K562 (cell line): ENCODE measurements at regions not wholly inside any gene's neighbourhood (a gene's known extent, or its start where the extent isn't known, plus 50 kb on each side); places are given as distances from the start of the nearest gene placed in this dataset.

Experiments used
- ATAC-seq: fragments of 200-7000 bp; cut with Tn5 transposase; 3 replicates; pipeline ENCODE4 v1.9.1; 2020; ENCODE audit warnings: moderate library complexity
- BruUV-seq: library from RNA; stranded (reverse); fragments of 400-500 nt; replicated peaks from 2 replicates; lab custom pipeline; 2021; lab: Mats Ljungman, UMichigan
- CTCF ChIA-PET: fragments of 300-600 bp; formaldehyde crosslinking; extraction: SDS; loops from one replicate; lab custom pipeline; 2021; ENCODE audit warnings: low intra/inter-chr PET ratio; lab: Yijun Ruan, JAX
- POLR2A ChIA-PET: fragments of 300-600, 350-650 bp; sonication (Branson Sonifier 250); formaldehyde crosslinking; extraction: SDS; loops from one replicate; lab custom pipeline; 2021; ENCODE audit warnings: antibody characterized with exemption, inconsistent platforms; lab: Yijun Ruan, JAX
- DNase-seq, 4 experiments: peaks; one replicate each; pipeline versions ENCODE4 v3.0.0 to v3.0.0-alpha.2; 2011 to 2018; ENCODE audit warnings: low spot score in 3 of 4, mixed read lengths in 3 of 4; ENCODE audit errors: extremely low read depth in 1 of 4
- FAIRE-seq: peaks from 2 replicates; lab custom pipeline; 2011; peaks lifted over from hg19 to GRCh38; lab: Jason Lieb, UNC
- H2AFZ ChIP-seq: 2 replicates; pipeline ENCODE4 v1.6.0; 2011; ENCODE audit warnings: low read depth, low read length, control low read depth, inconsistent platforms
- H3K27ac ChIP-seq: fragments of 200-600 bp; 3 replicates; pipeline ENCODE4 v1.8.0; 2011; ENCODE audit warnings: low read depth, mild to moderate bottlenecking, control low read depth, inconsistent platforms, low read length, moderate library complexity, mixed read lengths; ENCODE audit errors: extremely low read depth
- H3K27me3 ChIP-seq, 2 experiments: fragments of 300-600 bp in 1 of 2; 2 replicates in 1 of 2; 3 replicates in 1 of 2; pipeline versions ENCODE4 v1.6.0 to v1.8.0; 2011; ENCODE audit warnings: inconsistent platforms in 2 of 2, low read length in 2 of 2, mild to moderate bottlenecking in 1 of 2, mixed read lengths in 1 of 2, moderate library complexity in 1 of 2; ENCODE audit not compliant: control insufficient read depth in 2 of 2, insufficient read depth in 2 of 2
- H3K36me3 ChIP-seq: fragments of 300-600 bp; 3 replicates; pipeline ENCODE4 v1.8.0; 2011; ENCODE audit warnings: mild to moderate bottlenecking, low read length, inconsistent platforms; ENCODE audit not compliant: control insufficient read depth, insufficient read depth
- H3K4me1 ChIP-seq, 2 experiments: fragments of 200-600 bp in 1 of 2; replicated peaks in 1 of 2; 2 replicates in 1 of 2; 3 replicates in 1 of 2; pipeline versions ENCODE4 v1.5.1 to v1.8.0; 2011; ENCODE audit warnings: inconsistent platforms in 2 of 2, low read length in 2 of 2, mild to moderate bottlenecking in 1 of 2, mixed read lengths in 1 of 2, moderate library complexity in 1 of 2; ENCODE audit not compliant: control insufficient read depth in 2 of 2, insufficient read depth in 2 of 2
- H3K4me2 ChIP-seq: 2 replicates; pipeline ENCODE4 v1.6.1; 2011; ENCODE audit warnings: low read length, control low read depth, inconsistent platforms, mixed read lengths; ENCODE audit not compliant: insufficient read depth
- H3K4me3 ChIP-seq: fragments of 200-600 bp; sonication (generic), shearing (Covaris generic); 2 replicates; pipeline ENCODE4 v1.5.1; 2016; ENCODE audit warnings: control low read depth, inconsistent platforms
- H3K79me2 ChIP-seq: fragments of 200-600 bp; 3 replicates; pipeline ENCODE4 v1.8.0; 2011; ENCODE audit warnings: low read length, inconsistent platforms; ENCODE audit not compliant: control insufficient read depth, insufficient read depth
- H3K9ac ChIP-seq, 2 experiments: 2 replicates each; pipeline versions ENCODE4 v1.6.0 to v1.6.1; 2011; ENCODE audit warnings: low read depth in 2 of 2, low read length in 2 of 2, control low read depth in 1 of 2, inconsistent platforms in 1 of 2, mild to moderate bottlenecking in 1 of 2, mixed read lengths in 1 of 2; ENCODE audit not compliant: insufficient read depth in 1 of 2
- H3K9me1 ChIP-seq: one replicate; pipeline ENCODE4 v1.6.0; 2011; ENCODE audit warnings: inconsistent platforms, mild to moderate bottlenecking, low read length, moderate library complexity; ENCODE audit not compliant: control insufficient read depth, insufficient read depth
- H3K9me3 ChIP-seq: replicated peaks from 2 replicates; pipeline ENCODE4 v1.5.1; 2011; ENCODE audit warnings: low read depth, low read length, inconsistent platforms; ENCODE audit not compliant: control insufficient read depth, insufficient read depth
- H4K20me1 ChIP-seq: replicated peaks from 2 replicates; pipeline ENCODE4 v1.6.1; 2011; ENCODE audit warnings: low read length, inconsistent platforms, mixed read lengths; ENCODE audit not compliant: control insufficient read depth, insufficient read depth
- DACH1 ChIP-seq: fragments of 450-650 bp; IDR thresholded peaks from 2 replicates; pipeline ENCODE4 v1.6.1; 2018; ENCODE audit not compliant: partially characterized antibody
- DNMT1 ChIP-seq: fragments of 450-650 bp; IDR thresholded peaks from 2 replicates; pipeline ENCODE4 v1.6.1; 2016; ENCODE audit warnings: antibody characterized with exemption, mild to moderate bottlenecking
- MCM7 ChIP-seq, 2 experiments: fragments of 450-650 bp; IDR thresholded peaks; 2 replicates each; pipeline ENCODE4 v1.6.1; 2016 to 2018
- TAF7 ChIP-seq: fragments of 450-650 bp; IDR thresholded peaks from 2 replicates; pipeline ENCODE4 v1.6.1; 2016; ENCODE audit warnings: missing genetic modification characterization, missing compliant biosample characterization
- ZNF436 ChIP-seq: fragments of 250-450, 450-650 bp; sonication (Bioruptor Pico); formaldehyde crosslinking; IDR thresholded peaks from 2 replicates; pipeline ENCODE4 v1.7.0; 2020; ENCODE audit warnings: mild to moderate bottlenecking
- WGBS: fragments of 100-300 bp; shearing (Covaris generic); methylation state at CpG from one replicate; pipeline ENCODE4 v1.1.6; 2016; ENCODE audit warnings: low coverage, mixed read lengths; ENCODE audit not compliant: insufficient coverage; ENCODE audit errors: missing lambda C conversion rate; 5-methylcytosine and 5-hydroxymethylcytosine counted together
- in situ Hi-C: fragments of 300-500 bp; cut with MboI; formaldehyde crosslinking; loops from 4 replicates; pipeline ENCODE4 v1.15.0; 2018; ENCODE audit warnings: inconsistent platforms, mixed read lengths
- intact Hi-C: fragments of 100-400 bp; cut with micrococcal nuclease; formaldehyde crosslinking; loops from 2 replicates; pipeline ENCODE4 v1.14.2; 2022
- TF ChIP-seq, protein P1 (sequence below): fragments of 250-450 bp; sonication (Bioruptor Pico); IDR thresholded peaks from 2 replicates; pipeline ENCODE4 v1.8.0; 2022; ENCODE audit warnings: moderate library complexity, mild to moderate bottlenecking, inconsistent platforms
- TF ChIP-seq, protein P2 (sequence below): fragments of 450-650 bp; IDR thresholded peaks from 2 replicates; pipeline ENCODE4 v1.6.1; 2017; ENCODE audit warnings: antibody characterized with exemption, mild to moderate bottlenecking
- TF ChIP-seq, protein P3 (sequence below): IDR thresholded peaks from 2 replicates; pipeline ENCODE4 v1.6.1; 2012; ENCODE audit warnings: low read depth, low read length, improper control_type of control experiment, borderline replicate concordance
- TF ChIP-seq, protein P4 (sequence below), 2 experiments: fragments of 250-450 bp in 1 of 2; fragments of 450-650 bp in 1 of 2; sonication (Bioruptor Pico) in 1 of 2; IDR thresholded peaks; 2 replicates each; pipeline versions ENCODE4 v1.6.1 to v1.8.0; 2016 to 2021; ENCODE audit warnings: mild to moderate bottlenecking in 2 of 2, moderate library complexity in 2 of 2, missing compliant biosample characterization in 1 of 2, missing genetic modification characterization in 1 of 2

DNA sequence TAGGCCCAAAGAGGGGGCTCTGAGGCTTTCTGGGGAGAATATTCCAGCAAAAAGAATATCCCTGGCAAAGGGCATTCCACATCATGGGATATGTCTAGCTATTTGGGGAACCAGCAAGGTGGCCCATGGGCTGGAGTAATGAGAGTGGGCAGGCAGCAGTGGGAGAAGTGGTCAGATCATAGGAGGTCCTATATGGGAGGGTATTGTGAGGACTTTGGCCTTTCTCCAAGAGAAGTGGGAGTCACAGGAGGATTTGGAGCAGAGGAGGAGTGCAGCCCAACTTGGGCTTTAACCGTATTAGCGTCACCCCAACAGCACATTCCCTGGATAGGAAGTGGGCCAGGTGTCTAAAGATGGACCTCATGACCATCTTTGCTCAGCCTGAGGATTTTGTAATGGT, 151.4 kb downstream of the ENGASE start:
- H4K20me1 ChIP-seq, result 0 out of 2 replicates have a peak, but pooled peaks cover 4% of the 10 kb centered on the region
- FAIRE-seq, result no peak
- intact Hi-C loops, result no loop called here

DNA sequence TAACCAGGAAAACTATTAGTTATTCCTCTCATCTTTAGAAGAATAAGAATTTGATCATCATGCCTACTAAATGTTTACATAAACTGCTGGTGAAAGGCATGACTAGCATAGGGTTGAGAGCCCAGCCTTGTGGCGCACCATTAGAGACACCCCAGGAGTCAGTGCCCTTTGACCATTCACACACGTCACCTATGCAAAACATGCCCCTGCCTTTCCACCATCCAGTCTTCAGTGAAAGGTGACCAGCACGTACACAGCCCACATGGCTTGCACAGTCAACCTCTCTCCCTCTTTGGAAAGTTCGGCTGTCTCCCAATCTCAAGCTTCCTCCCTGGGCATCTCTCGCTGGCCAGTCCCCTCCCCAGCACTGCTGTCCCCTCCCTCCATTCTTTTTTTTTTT, 150.3 kb downstream of the ENGASE start:
- peaks cover 2 to 75% of the 10 kb centered on the region in 2 experiments; a peak in 3 of 5 replicates for H3K27me3 ChIP-seq
- no TSS peak for BruUV-seq
- CTCF ChIA-PET, result no interaction called here
- H2AFZ ChIP-seq, result no peak overlapping the region
- no peaks in the 10 kb centered on the region for H3K9me1 ChIP-seq
- H3K27ac ChIP-seq, result no peak overlapping the region
- no peak overlapping the region for H3K9ac ChIP-seq
- no peaks in the 10 kb centered on the region for H3K36me3 ChIP-seq
- FAIRE-seq, result no peak
- no peak for DNase-seq
- in situ Hi-C loops (no loop called here), intact Hi-C loops (no loop called here)
- 0 out of 2 replicates have a peak, but pooled peaks cover 4% of the 10 kb centered on the region for H4K20me1 ChIP-seq
- no peak overlapping the region for H3K4me3 ChIP-seq
- WGBS, result 3% methylated on average over 5 of the region's 5 CpGs
- no peaks in the 10 kb centered on the region for H3K79me2 ChIP-seq
- POLR2A ChIA-PET, result no interaction called here
- no peaks in the 10 kb centered on the region for H3K9me3 ChIP-seq
- no peak for ATAC-seq
- H3K4me1 ChIP-seq, result peaks cover 0 to 4% of the 10 kb centered on the region in 2 experiments; a peak in 1 of 5 replicates
- H3K4me2 ChIP-seq, result no peak overlapping the region
- TF ChIP-seq, protein P1, sequence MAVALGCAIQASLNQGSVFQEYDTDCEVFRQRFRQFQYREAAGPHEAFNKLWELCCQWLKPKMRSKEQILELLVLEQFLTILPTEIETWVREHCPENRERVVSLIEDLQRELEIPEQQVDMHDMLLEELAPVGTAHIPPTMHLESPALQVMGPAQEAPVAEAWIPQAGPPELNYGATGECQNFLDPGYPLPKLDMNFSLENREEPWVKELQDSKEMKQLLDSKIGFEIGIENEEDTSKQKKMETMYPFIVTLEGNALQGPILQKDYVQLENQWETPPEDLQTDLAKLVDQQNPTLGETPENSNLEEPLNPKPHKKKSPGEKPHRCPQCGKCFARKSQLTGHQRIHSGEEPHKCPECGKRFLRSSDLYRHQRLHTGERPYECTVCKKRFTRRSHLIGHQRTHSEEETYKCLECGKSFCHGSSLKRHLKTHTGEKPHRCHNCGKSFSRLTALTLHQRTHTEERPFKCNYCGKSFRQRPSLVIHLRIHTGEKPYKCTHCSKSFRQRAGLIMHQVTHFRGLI (CRISPR knock-in tag), result no peak
- TF ChIP-seq, protein P2, sequence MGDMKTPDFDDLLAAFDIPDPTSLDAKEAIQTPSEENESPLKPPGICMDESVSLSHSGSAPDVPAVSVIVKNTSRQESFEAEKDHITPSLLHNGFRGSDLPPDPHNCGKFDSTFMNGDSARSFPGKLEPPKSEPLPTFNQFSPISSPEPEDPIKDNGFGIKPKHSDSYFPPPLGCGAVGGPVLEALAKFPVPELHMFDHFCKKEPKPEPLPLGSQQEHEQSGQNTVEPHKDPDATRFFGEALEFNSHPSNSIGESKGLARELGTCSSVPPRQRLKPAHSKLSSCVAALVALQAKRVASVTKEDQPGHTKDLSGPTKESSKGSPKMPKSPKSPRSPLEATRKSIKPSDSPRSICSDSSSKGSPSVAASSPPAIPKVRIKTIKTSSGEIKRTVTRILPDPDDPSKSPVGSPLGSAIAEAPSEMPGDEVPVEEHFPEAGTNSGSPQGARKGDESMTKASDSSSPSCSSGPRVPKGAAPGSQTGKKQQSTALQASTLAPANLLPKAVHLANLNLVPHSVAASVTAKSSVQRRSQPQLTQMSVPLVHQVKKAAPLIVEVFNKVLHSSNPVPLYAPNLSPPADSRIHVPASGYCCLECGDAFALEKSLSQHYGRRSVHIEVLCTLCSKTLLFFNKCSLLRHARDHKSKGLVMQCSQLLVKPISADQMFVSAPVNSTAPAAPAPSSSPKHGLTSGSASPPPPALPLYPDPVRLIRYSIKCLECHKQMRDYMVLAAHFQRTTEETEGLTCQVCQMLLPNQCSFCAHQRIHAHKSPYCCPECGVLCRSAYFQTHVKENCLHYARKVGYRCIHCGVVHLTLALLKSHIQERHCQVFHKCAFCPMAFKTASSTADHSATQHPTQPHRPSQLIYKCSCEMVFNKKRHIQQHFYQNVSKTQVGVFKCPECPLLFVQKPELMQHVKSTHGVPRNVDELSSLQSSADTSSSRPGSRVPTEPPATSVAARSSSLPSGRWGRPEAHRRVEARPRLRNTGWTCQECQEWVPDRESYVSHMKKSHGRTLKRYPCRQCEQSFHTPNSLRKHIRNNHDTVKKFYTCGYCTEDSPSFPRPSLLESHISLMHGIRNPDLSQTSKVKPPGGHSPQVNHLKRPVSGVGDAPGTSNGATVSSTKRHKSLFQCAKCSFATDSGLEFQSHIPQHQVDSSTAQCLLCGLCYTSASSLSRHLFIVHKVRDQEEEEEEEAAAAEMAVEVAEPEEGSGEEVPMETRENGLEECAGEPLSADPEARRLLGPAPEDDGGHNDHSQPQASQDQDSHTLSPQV, result no peak
- TF ChIP-seq, protein P3, sequence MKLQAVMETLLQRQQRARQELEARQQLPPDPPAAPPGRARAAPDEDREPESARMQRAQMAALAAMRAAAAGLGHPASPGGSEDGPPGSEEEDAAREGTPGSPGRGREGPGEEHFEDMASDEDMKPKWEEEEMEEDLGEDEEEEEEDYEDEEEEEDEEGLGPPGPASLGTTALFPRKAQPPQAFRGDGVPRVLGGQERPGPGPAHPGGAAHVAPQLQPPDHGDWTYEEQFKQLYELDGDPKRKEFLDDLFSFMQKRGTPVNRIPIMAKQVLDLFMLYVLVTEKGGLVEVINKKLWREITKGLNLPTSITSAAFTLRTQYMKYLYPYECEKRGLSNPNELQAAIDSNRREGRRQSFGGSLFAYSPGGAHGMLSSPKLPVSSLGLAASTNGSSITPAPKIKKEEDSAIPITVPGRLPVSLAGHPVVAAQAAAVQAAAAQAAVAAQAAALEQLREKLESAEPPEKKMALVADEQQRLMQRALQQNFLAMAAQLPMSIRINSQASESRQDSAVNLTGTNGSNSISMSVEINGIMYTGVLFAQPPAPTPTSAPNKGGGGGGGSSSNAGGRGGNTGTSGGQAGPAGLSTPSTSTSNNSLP, result no peak
- TF ChIP-seq, protein P4, sequence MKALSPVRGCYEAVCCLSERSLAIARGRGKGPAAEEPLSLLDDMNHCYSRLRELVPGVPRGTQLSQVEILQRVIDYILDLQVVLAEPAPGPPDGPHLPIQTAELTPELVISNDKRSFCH (CRISPR knock-in tag; IDR thresholded peaks at IDR 0.05), result no peak
- TF ChIP-seq, protein P4 (tag; IDR thresholded peaks at IDR 0.05), result no peak
- TF ChIP-seq ZNF436 (CRISPR knock-in tag), result no peak

More for the DNA sequence above, 151.4 kb downstream of the ENGASE start:
- Histone ChIP-seq H3K27ac (no peak overlapping the region), H3K4me2 (no peak overlapping the region), H3K4me1 (peaks cover 0 to under 1% of the 10 kb centered on the region in 2 experiments; a peak in 1 of 5 replicates), H3K79me2 (no peaks in the 10 kb centered on the region), H3K36me3 (no peaks in the 10 kb centered on the region), H2AFZ (no peak overlapping the region), H3K9me3 (no peaks in the 10 kb centered on the region), H3K4me3 (no peak overlapping the region)
- no peak for ATAC-seq
- in situ Hi-C loops, result no loop called here
- CTCF ChIA-PET, result no interaction called here
- POLR2A ChIA-PET, result no interaction called here
- no peak for DNase-seq
- TF ChIP-seq DNMT1 (no peak), TAF7 (tag) (no peak), DACH1 (no peak), MCM7 (IDR thresholded peaks at IDR 0.05) (no peak)
- TF ChIP-seq, all 486 proteins: peak for 0
- H3K9me1 ChIP-seq, result no peaks in the 10 kb centered on the region
- H3K27me3 ChIP-seq, result peaks cover 2 to 73% of the 10 kb centered on the region in 2 experiments; a peak in 3 of 5 replicates
- WGBS, result 0% methylated on average over 2 of the region's 2 CpGs
- BruUV-seq, result no TSS peak
- H3K9ac ChIP-seq, result no peak overlapping the region
